HepG2 (cell line): ENCODE measurements at regions not wholly inside any gene's neighbourhood (a gene's known extent, or its start where the extent isn't known, plus 50 kb on each side); places are given as distances from the start of the nearest gene placed in this dataset.

Source experiments
- CC2D1A ChIP-seq: sonication (generic); formaldehyde crosslinking; IDR thresholded peaks from 2 replicates; pipeline ENCODE4 v1.8.1; 2023; ENCODE audit warnings: mild to moderate bottlenecking, missing genetic modification reagents
- EZH2 ChIP-seq: conservative IDR thresholded peaks from 2 replicates; pipeline ENCODE4 v1.6.1; 2012; ENCODE audit warnings: mild to moderate bottlenecking, low read depth, low read length, moderate library complexity
- NONO ChIP-seq, 2 experiments: fragments of 450-650 bp in 1 of 2; sonication (generic) in 1 of 2; formaldehyde crosslinking in 1 of 2; IDR thresholded peaks in 1 of 2; conservative IDR thresholded peaks in 1 of 2; 2 replicates each; pipeline versions ENCODE4 v1.6.1 to v1.8.0; 2017 to 2022; ENCODE audit warnings: mild to moderate bottlenecking in 1 of 2, missing genetic modification reagents in 1 of 2, moderate library complexity in 1 of 2
- NR1H2 ChIP-seq: sonication (generic); formaldehyde crosslinking; IDR thresholded peaks from 2 replicates; pipeline ENCODE4 v1.8.1; 2022; ENCODE audit warnings: low read depth, missing genetic modification reagents, borderline replicate concordance
- SAP130 ChIP-seq: IDR thresholded peaks from 2 replicates; pipeline ENCODE4 v1.6.1; 2016; ENCODE audit warnings: low read depth
- SOX13 ChIP-seq, 3 experiments: fragments of 450-650 bp in 1 of 3; sonication (generic) in 1 of 3; formaldehyde crosslinking in 1 of 3; IDR thresholded peaks in 2 of 3; conservative IDR thresholded peaks in 1 of 3; 2 replicates each; pipeline versions ENCODE4 v1.5.0 to v1.6.1; 2016 to 2020; ENCODE audit warnings: antibody characterized with exemption in 1 of 3, mild to moderate bottlenecking in 1 of 3, missing compliant biosample characterization in 1 of 3, missing genetic modification reagents in 1 of 3, moderate library complexity in 1 of 3
- TAF1 ChIP-seq: sonication (generic); formaldehyde crosslinking; IDR thresholded peaks from 2 replicates; pipeline ENCODE4 v1.4.0; 2020; ENCODE audit warnings: missing genetic modification reagents
- TAF15 ChIP-seq: fragments of 200-400 bp; formaldehyde crosslinking; IDR thresholded peaks from one replicate; pipeline ENCODE4 v1.6.1; 2018; ENCODE audit warnings: mild to moderate bottlenecking, low read depth, low read length; ENCODE audit not compliant: poor library complexity, severe bottlenecking
- TCF12 ChIP-seq, 2 experiments: fragments of 450-650 bp in 1 of 2; sonication (generic) in 1 of 2; formaldehyde crosslinking in 1 of 2; IDR thresholded peaks; 2 replicates each; pipeline versions ENCODE4 v1.6.1 to v1.8.0; 2017 to 2022; ENCODE audit warnings: antibody characterized with exemption in 1 of 2, mild to moderate bottlenecking in 1 of 2, missing genetic modification reagents in 1 of 2, moderate library complexity in 1 of 2
- ZFP82 ChIP-seq: sonication (generic); formaldehyde crosslinking; IDR thresholded peaks from 2 replicates; pipeline ENCODE4 v1.5.1; 2020; ENCODE audit warnings: mild to moderate bottlenecking, missing genetic modification reagents, borderline replicate concordance
- ZNF224 ChIP-seq: sonication (generic); formaldehyde crosslinking; IDR thresholded peaks from 2 replicates; pipeline ENCODE4 v1.5.0; 2020; ENCODE audit warnings: mild to moderate bottlenecking, missing genetic modification reagents
- ZNF343 ChIP-seq: sonication (generic); formaldehyde crosslinking; IDR thresholded peaks from 2 replicates; pipeline ENCODE4 v1.4.0; 2020; ENCODE audit warnings: mild to moderate bottlenecking, missing genetic modification reagents
- ZNF616 ChIP-seq: sonication (generic); formaldehyde crosslinking; IDR thresholded peaks from 2 replicates; pipeline ENCODE4 v1.5.0; 2020; ENCODE audit warnings: low read depth, mild to moderate bottlenecking, missing genetic modification reagents
- TF ChIP-seq, protein P1 (sequence below): sonication (generic); formaldehyde crosslinking; IDR thresholded peaks from 2 replicates; pipeline ENCODE4 v1.4.0; 2020; ENCODE audit warnings: mild to moderate bottlenecking, missing genetic modification reagents, borderline replicate concordance
- TF ChIP-seq, protein P2 (sequence below): sonication (generic); formaldehyde crosslinking; IDR thresholded peaks from 2 replicates; pipeline ENCODE4 v1.5.0; 2020; ENCODE audit warnings: mild to moderate bottlenecking, missing genetic modification reagents, borderline replicate concordance
- TF ChIP-seq, protein P3 (sequence below): sonication (generic); formaldehyde crosslinking; conservative IDR thresholded peaks from 2 replicates; pipeline ENCODE4 v1.8.0; 2022; ENCODE audit warnings: low read depth, missing genetic modification reagents

DNA sequence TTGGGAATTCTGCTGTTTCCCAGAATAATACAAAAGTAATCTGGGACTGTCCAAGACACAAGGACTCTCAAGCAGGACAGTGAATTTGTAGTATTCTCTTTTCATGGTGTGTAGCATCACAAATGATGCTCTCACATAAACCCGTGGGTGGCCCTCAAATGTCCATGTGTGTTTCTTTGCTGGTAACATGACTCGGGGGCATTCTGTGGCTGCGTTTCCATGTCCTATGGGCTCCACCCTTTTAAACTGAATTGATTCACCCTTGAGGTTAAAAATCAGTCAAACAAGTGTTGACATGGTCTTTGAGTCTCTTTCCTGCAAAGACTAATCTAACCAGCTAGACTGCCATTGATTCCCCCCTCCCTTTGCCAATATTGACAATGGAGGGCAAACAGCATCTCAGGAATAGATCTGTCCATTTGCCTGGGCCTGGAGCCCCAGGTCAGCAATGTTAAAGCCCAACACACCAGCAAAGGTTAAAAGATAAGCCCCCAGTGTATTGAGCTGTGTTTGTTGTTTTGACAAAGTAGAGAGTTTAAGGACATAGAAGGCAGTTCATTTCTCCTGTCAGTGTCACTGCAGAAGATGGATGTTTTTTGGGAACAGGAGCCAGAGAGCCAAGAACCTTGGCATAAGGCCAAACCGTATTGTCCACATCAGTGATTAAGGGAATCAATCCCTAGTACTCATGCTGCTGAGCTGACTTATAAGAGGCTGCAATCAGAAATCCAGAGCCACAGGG lies 117.1 kb upstream of the COX10 start (continued):
- TF ChIP-seq ZNF616 (CRISPR knock-in tag) (no peak), TAF15 (no peak), SOX13 (IDR thresholded peaks at IDR 0.05) (peak; percentile 68), SOX13 (CRISPR knock-in tag; conservative IDR thresholded peaks at IDR 0.05 in 1 of 2, IDR thresholded peaks at IDR 0.05 in 1 of 2) (peak in 1 of 2 experiments; percentile 91; a peak in 2 of 4 replicates), ZFP82 (CRISPR knock-in tag) (no peak), TAF1 (no peak), ZNF224 (no peak; the same call in 1 of the 2 replicates), EZH2 (no peak), NR1H2 (CRISPR knock-in tag) (no peak), ZNF343 (CRISPR knock-in tag) (no peak), NONO (IDR thresholded peaks at IDR 0.05) (no peak), NONO (CRISPR knock-in tag; conservative IDR thresholded peaks at IDR 0.05) (peak; percentile 90), SAP130 (CRISPR knock-in tag) (peak; percentile 53), TCF12 (IDR thresholded peaks at IDR 0.05) (no peak), TCF12 (CRISPR knock-in tag; IDR thresholded peaks at IDR 0.05) (peak; percentile 92; the same call in 1 of the 2 replicates), CC2D1A (CRISPR knock-in tag) (no peak)
- TF ChIP-seq, protein P1, sequence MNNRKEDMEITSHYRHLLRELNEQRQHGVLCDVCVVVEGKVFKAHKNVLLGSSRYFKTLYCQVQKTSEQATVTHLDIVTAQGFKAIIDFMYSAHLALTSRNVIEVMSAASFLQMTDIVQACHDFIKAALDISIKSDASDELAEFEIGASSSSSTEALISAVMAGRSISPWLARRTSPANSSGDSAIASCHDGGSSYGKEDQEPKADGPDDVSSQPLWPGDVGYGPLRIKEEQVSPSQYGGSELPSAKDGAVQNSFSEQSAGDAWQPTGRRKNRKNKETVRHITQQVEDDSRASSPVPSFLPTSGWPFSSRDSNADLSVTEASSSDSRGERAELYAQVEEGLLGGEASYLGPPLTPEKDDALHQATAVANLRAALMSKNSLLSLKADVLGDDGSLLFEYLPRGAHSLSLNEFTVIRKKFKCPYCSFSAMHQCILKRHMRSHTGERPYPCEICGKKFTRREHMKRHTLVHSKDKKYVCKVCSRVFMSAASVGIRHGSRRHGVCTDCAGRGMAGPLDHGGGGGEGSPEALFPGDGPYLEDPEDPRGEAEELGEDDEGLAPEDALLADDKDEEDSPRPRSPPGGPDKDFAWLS (CRISPR knock-in tag): no peak
- TF ChIP-seq, protein P2, sequence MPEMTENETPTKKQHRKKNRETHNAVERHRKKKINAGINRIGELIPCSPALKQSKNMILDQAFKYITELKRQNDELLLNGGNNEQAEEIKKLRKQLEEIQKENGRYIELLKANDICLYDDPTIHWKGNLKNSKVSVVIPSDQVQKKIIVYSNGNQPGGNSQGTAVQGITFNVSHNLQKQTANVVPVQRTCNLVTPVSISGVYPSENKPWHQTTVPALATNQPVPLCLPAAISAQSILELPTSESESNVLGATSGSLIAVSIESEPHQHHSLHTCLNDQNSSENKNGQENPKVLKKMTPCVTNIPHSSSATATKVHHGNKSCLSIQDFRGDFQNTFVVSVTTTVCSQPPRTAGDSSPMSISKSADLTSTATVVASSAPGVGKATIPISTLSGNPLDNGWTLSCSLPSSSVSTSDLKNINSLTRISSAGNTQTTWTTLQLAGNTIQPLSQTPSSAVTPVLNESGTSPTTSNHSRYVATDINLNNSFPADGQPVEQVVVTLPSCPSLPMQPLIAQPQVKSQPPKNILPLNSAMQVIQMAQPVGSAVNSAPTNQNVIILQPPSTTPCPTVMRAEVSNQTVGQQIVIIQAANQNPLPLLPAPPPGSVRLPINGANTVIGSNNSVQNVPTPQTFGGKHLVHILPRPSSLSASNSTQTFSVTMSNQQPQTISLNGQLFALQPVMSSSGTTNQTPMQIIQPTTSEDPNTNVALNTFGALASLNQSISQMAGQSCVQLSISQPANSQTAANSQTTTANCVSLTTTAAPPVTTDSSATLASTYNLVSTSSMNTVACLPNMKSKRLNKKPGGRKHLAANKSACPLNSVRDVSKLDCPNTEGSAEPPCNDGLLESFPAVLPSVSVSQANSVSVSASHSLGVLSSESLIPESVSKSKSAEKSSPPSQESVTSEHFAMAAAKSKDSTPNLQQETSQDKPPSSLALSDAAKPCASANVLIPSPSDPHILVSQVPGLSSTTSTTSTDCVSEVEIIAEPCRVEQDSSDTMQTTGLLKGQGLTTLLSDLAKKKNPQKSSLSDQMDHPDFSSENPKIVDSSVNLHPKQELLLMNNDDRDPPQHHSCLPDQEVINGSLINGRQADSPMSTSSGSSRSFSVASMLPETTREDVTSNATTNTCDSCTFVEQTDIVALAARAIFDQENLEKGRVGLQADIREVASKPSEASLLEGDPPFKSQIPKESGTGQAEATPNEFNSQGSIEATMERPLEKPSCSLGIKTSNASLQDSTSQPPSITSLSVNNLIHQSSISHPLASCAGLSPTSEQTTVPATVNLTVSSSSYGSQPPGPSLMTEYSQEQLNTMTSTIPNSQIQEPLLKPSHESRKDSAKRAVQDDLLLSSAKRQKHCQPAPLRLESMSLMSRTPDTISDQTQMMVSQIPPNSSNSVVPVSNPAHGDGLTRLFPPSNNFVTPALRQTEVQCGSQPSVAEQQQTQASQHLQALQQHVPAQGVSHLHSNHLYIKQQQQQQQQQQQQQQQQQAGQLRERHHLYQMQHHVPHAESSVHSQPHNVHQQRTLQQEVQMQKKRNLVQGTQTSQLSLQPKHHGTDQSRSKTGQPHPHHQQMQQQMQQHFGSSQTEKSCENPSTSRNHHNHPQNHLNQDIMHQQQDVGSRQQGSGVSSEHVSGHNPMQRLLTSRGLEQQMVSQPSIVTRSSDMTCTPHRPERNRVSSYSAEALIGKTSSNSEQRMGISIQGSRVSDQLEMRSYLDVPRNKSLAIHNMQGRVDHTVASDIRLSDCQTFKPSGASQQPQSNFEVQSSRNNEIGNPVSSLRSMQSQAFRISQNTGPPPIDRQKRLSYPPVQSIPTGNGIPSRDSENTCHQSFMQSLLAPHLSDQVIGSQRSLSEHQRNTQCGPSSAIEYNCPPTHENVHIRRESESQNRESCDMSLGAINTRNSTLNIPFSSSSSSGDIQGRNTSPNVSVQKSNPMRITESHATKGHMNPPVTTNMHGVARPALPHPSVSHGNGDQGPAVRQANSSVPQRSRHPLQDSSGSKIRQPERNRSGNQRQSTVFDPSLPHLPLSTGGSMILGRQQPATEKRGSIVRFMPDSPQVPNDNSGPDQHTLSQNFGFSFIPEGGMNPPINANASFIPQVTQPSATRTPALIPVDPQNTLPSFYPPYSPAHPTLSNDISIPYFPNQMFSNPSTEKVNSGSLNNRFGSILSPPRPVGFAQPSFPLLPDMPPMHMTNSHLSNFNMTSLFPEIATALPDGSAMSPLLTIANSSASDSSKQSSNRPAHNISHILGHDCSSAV (CRISPR knock-in tag): no peak
- TF ChIP-seq, protein P3, sequence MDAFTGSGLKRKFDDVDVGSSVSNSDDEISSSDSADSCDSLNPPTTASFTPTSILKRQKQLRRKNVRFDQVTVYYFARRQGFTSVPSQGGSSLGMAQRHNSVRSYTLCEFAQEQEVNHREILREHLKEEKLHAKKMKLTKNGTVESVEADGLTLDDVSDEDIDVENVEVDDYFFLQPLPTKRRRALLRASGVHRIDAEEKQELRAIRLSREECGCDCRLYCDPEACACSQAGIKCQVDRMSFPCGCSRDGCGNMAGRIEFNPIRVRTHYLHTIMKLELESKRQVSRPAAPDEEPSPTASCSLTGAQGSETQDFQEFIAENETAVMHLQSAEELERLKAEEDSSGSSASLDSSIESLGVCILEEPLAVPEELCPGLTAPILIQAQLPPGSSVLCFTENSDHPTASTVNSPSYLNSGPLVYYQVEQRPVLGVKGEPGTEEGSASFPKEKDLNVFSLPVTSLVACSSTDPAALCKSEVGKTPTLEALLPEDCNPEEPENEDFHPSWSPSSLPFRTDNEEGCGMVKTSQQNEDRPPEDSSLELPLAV (CRISPR knock-in tag): 0 out of 2 replicates have a peak, but pooled peaks have one; percentile 35
